ENCODE measurements at regions not wholly inside any gene's neighbourhood (a gene's known extent, or its start where the extent isn't known, plus 50 kb on each side); places are given as distances from the start of the nearest gene placed in this dataset.

DNA sequence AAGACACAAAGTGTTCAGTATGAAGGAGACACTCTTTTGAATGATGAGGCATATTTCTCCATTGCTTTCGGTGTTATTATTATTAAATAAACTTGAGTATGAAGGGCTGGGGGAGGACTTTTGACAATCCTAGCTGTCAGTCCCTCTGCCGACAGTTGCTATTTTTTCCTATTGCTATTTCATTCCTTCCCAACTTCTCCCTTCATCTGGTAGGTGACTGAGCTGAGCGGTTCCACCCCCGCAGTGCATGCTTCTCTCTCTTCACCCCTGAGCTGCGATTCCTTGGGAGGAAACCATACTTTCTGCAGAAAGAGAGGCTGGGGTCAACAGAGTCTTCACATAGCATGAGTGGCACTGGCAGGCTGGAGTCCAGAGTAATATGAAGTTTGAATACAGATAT, 261.2 kb upstream of the TAC1 start:
- TF ChIP-seq, protein P1, sequence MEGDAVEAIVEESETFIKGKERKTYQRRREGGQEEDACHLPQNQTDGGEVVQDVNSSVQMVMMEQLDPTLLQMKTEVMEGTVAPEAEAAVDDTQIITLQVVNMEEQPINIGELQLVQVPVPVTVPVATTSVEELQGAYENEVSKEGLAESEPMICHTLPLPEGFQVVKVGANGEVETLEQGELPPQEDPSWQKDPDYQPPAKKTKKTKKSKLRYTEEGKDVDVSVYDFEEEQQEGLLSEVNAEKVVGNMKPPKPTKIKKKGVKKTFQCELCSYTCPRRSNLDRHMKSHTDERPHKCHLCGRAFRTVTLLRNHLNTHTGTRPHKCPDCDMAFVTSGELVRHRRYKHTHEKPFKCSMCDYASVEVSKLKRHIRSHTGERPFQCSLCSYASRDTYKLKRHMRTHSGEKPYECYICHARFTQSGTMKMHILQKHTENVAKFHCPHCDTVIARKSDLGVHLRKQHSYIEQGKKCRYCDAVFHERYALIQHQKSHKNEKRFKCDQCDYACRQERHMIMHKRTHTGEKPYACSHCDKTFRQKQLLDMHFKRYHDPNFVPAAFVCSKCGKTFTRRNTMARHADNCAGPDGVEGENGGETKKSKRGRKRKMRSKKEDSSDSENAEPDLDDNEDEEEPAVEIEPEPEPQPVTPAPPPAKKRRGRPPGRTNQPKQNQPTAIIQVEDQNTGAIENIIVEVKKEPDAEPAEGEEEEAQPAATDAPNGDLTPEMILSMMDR (conservative IDR thresholded peaks at IDR 0.05; ENCODE audit: low read length) = no peak
- TF ChIP-seq EZH2phosphoT487 (IDR thresholded peaks at IDR 0.05; ENCODE audit: borderline replicate concordance) = no peak
